Pancreas (tissue), 10 donors: ENCODE measurements at regions not wholly inside any gene's neighbourhood (a gene's known extent, or its start where the extent isn't known, plus 50 kb on each side); places are given as distances from the start of the nearest gene placed in this dataset.

Experiments used
- ATAC-seq, 4 donors: fragments of 200-7000 bp; cut with Tn5 transposase; one replicate each; pipeline versions ENCODE4 v1.8.0 to v1.9.1; 2020; ENCODE audit warnings: mild to moderate bottlenecking in 4 of 4, moderate library complexity in 4 of 4
- DNase-seq, 6 donors: peaks; one replicate each; pipeline ENCODE4 v3.0.0-alpha.2; 2020
- FAIRE-seq: peaks from 2 replicates; lab custom pipeline; 2012; peaks lifted over from hg19 to GRCh38; lab: Jason Lieb, UNC
- H3K27ac ChIP-seq, 4 donors: fragments of 200-600 bp; sonication (generic); 1 replicate in 3 of 4; 2 replicates in 1 of 4; pipeline versions ENCODE4 v1.5.0 to v1.8.0; 2020
- H3K27me3 ChIP-seq, 4 donors: fragments of 200-600 bp; one replicate each; pipeline ENCODE4 v1.8.0; 2021
- H3K36me3 ChIP-seq, 3 donors: fragments of 200-600 bp; sonication (generic) in 1 of 3; one replicate each; pipeline versions ENCODE4 v1.5.0 to v1.8.0; 2020 to 2021
- H3K4me1 ChIP-seq, 3 donors: fragments of 200-600 bp; one replicate each; pipeline ENCODE4 v1.8.0; 2021
- H3K4me3 ChIP-seq, 4 donors: fragments of 200-600 bp; sonication (generic) in 2 of 4; one replicate each; pipeline versions ENCODE4 v1.5.0 to v1.8.0; 2020 to 2021
- H3K9me3 ChIP-seq, 4 donors: fragments of 200-600 bp; one replicate each; pipeline ENCODE4 v1.8.0; 2021
- CTCF ChIP-seq, 4 donors: fragments of 200-600 bp; sonication (generic) in 3 of 4; IDR thresholded peaks; one replicate each; pipeline versions ENCODE4 v1.5.0 to v1.8.0; 2021; ENCODE audit warnings: antibody characterized with exemption in 4 of 4
- WGBS, 2 donors: extraction: QIAGEN DNeasy Blood & Tissue Kit; methylation state at CpG; one replicate each; pipeline ENCODE4 v1.1.7; 2013; 5-methylcytosine and 5-hydroxymethylcytosine counted together
- intact Hi-C, 3 donors: fragments of 100-400 bp; cut with DNase I; formaldehyde crosslinking; loops; one replicate each; pipeline versions ENCODE4 v1.11.1 to v1.14.2; 2022
- donor health status: healthy with polysubstance abuse.
- donor health status: DM: no; HTN: no; CAD: no; lungs with moderate emphysema.
- donor health status: DM: no; HTN: no; CAD: no.
- donor health status: control.
- donor health status: control.
- donor health status: Bipolar disorder and iron deficiency.
- donor health status: DM: yes; HTN: yes; CAD: no.
- donor health status: DM: no; HTN: no; CAD: no.
- donor health status: DM: no; HTN: no; CAD: no.
- donor health status: DM: yes; HTN: yes; CAD: no.

- WGBS, 2 donors: 94 to 98% methylated on average over 2 of the region's 2 CpGs
Measured at GRCh38 chr15:46456456-46456855, 821.6 kb downstream of the SQOR start.

GRCh38 chr15:46460431-46461094, 825.7 kb downstream of the SQOR start:
- 74 to 81% methylated on average over 12 of the region's 12 CpGs for WGBS, 2 donors
- intact Hi-C loops: no loop called here
- TF ChIP-seq CTCF (IDR thresholded peaks at IDR 0.05): no peak
- FAIRE-seq (no peak), DNase-seq (no peak), ATAC-seq (no peak)
- no peaks in the 10 kb centered on the region for H3K27me3 ChIP-seq
- no peak overlapping the region for H3K27ac ChIP-seq
- H3K36me3 ChIP-seq: no peaks in the 10 kb centered on the region
- no peaks in the 10 kb centered on the region for H3K9me3 ChIP-seq
- H3K4me3 ChIP-seq: no peak overlapping the region
- H3K4me1 ChIP-seq: no peaks in the 10 kb centered on the region

More at GRCh38 chr15:46456456-46456855, 821.6 kb downstream of the SQOR start:
- H3K27me3 ChIP-seq: no peaks in the 10 kb centered on the region
- H3K9me3 ChIP-seq: no peaks in the 10 kb centered on the region
- no peak for ATAC-seq
- intact Hi-C loops: no loop called here
- H3K27ac ChIP-seq: no peak overlapping the region
- no peak for TF ChIP-seq CTCF (IDR thresholded peaks at IDR 0.05)
- H3K36me3 ChIP-seq: no peaks in the 10 kb centered on the region
- no peaks in the 10 kb centered on the region for H3K4me1 ChIP-seq
- no peak for DNase-seq
- FAIRE-seq: no peak
- H3K4me3 ChIP-seq: no peak overlapping the region

- no peaks in the 10 kb centered on the region for H3K9me3 ChIP-seq
- 71 to 74% methylated on average over 2 of the region's 2 CpGs for WGBS, 2 donors
- no peak for ATAC-seq
- DNase-seq: no peak
- intact Hi-C loops: no loop called here
- H3K36me3 ChIP-seq: no peaks in the 10 kb centered on the region
- H3K27ac ChIP-seq: no peak overlapping the region
- H3K27me3 ChIP-seq: no peaks in the 10 kb centered on the region
- no peaks in the 10 kb centered on the region for H3K4me1 ChIP-seq
- no peak for FAIRE-seq
- no peak overlapping the region for H3K4me3 ChIP-seq
- no peak for TF ChIP-seq CTCF (IDR thresholded peaks at IDR 0.05)
Measured at GRCh38 chr15:46461416-46461815, 826.6 kb downstream of the SQOR start.

GRCh38 chr15:46467041-46467440, 832.2 kb downstream of the SQOR start:
- no peaks in the 10 kb centered on the region for H3K27me3 ChIP-seq
- intact Hi-C loops: no loop called here
- DNase-seq (no peak), FAIRE-seq (no peak), ATAC-seq (no peak)
- TF ChIP-seq CTCF (IDR thresholded peaks at IDR 0.05): no peak
- H3K27ac ChIP-seq: no peak overlapping the region
- H3K4me1 ChIP-seq: no peaks in the 10 kb centered on the region
- H3K4me3 ChIP-seq: no peak overlapping the region
- H3K36me3 ChIP-seq: no peaks in the 10 kb centered on the region
- H3K9me3 ChIP-seq: no peaks in the 10 kb centered on the region
- WGBS, 2 donors: 80 to 90% methylated on average over 1 of the region's 1 CpG

- H3K27ac ChIP-seq: no peak overlapping the region
- no peak for FAIRE-seq
- H3K36me3 ChIP-seq: no peaks in the 10 kb centered on the region
- TF ChIP-seq CTCF (IDR thresholded peaks at IDR 0.05): no peak
- no peaks in the 10 kb centered on the region for H3K9me3 ChIP-seq
- H3K4me1 ChIP-seq: no peaks in the 10 kb centered on the region
- intact Hi-C loops: no loop called here
- 57 to 75% methylated on average over 1 of the region's 1 CpG for WGBS, 2 donors
- H3K4me3 ChIP-seq: no peak overlapping the region
- DNase-seq: no peak
- H3K27me3 ChIP-seq: no peaks in the 10 kb centered on the region
- ATAC-seq: no peak
Measured at GRCh38 chr15:46471096-46471495, 836.3 kb downstream of the SQOR start.
